CD4-positive, alpha-beta T cell treated with Interleukin-2 at 100 ng/mL for 4 hours (primary cell): ENCODE measurements at regions not wholly inside any gene's neighbourhood (a gene's known extent, or its start where the extent isn't known, plus 50 kb on each side); places are given as distances from the start of the nearest gene placed in this dataset.
"Not testable (repeated sequence)": the region's sequence is repeated elsewhere in the genome, so short reads cannot be mapped to it uniquely, and the experiment has no call there.

Experiments used
- DNase-seq: peaks from one replicate; pipeline ENCODE4 v3.0.0-alpha.2; 2020; ENCODE audit warnings: low spot score

DNA sequence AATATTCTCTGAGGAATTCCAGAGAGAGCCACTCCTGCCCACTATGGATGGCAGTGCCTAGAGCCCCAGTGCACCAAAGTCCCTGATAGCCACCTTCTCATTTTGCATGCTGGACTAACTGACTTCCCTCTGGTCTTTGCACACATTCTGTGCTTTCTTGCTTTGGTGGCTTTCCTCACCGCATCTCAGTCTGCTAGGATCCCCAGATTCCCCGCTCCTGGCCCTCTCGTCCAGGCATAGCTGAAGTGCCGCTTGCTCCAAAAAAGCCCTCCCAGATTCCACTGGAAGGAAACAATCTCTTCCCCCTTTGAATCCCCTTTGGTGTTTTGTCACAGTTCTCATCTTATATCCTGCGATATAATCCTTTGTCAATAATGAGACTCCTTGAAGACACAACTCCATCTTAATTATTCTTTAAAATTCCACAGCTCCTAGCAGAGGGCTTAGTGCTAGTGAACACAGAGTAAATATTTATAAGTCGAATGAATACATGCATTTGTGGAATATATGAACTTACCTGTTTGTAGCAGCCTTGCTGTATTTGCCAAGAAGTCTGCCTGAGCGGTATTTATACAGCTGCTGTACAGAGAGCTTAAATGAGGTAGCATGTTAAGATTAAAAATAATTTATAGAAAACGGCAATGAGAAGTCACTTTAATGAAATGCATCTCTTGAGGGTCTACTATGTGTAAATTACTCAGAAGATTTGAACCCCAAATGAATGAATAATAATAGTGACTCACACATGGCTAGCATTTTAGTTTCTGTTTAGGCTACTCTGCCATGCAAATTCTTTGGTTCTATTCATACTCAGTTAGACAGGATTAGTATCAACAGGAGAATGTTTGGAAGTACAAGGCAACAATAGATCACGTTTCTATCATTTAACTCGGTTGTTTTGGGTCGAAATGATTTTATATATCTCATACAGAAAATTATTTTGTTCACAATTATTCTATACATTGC, 421.9 kb upstream of the TENM3 start:
- DNase-seq: no peak

DNA sequence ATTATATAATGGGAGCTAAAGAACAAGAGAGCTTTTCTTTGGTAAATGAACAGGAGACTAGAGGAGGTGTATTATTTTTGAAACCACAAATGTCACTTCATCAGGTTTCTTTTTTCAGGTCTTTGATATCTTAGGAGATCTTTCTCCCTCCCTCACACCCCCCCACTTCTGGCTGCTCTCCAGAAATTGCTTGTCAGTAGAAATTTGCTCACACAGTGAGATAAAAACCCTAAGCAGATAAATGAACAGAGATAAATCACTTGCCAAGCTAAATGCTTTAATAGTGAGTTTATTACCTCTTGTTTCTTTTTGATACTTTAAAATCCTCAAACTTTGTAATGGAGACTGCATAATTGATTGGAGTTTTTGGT, 421.2 kb upstream of the TENM3 start:
- DNase-seq: no peak

DNA sequence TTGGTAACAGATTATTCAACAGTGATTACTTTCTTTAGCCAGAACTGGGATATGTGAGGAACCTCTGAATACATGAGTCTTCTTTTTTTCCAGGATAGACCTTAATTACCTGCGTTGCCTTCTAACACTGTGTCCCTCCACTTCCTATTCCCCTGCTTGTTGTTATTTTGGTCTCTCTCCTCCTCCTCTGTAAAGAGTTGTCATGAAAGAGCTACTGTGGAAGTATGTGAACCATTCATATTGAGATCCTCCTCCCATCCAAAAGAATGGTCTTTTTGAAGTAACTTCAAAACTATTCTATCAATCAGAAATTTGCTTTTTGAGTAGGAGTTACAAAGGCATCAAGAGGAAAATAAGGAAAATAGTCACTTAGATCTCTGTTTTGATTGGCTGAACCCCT, 420.0 kb upstream of the TENM3 start:
- no peak for DNase-seq

DNA sequence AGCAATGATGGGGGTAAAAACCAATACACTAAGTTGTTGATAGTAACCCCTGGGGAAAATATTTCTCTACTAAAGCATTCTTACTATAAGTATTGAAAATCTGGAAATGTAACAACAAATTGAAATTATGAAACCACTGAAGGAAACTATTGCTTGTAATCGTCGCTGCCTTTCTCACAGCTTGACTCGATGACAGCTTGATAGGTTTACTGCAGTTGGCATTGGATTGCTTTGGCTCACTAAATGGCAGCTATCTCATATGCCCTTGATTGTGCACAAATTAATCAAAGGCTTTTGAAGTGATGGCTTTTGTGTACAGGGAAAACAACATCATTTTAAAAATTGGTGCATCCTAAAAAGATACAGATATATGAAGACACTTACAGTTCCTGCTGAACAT, 419.6 kb upstream of the TENM3 start:
- no peak for DNase-seq

DNA sequence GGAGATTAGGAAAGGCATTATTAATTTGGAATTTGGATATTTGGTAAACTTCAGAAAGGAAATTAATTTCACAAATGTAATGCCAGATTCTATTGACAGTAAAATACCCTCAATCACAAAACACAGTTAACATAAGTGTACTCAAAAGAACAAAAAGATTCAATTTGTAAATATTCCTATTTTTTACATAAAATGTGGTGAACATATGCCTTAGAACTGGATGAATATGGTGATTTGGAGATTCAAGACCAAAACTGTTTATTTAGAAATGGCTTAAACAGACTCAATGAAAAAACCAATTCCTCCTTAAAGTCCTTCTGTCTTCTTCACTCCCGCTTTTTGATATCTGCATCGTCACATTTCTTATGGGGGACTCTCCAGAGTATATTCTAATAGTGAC, 417.6 kb upstream of the TENM3 start:
- DNase-seq: no peak

DNA sequence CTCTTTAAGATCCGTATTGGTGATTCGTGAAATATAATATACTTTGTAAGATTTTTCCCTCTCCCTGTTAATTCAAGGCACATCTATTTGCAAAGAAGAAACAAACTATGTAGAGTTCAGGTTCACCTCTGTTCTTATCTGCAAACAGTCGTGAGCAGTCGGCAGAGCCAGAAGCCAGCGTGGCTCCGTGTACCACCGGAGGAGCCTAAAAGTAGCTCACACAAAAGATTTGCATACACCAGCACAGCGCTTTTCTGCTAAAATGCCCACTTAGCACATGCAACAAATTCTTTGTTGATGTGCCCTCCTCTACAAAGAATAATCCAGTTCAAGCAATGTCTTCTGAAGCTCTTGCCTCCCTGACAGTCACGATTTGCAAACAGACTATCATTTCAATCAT, 416.0 kb upstream of the TENM3 start:
- no peak for DNase-seq

DNA sequence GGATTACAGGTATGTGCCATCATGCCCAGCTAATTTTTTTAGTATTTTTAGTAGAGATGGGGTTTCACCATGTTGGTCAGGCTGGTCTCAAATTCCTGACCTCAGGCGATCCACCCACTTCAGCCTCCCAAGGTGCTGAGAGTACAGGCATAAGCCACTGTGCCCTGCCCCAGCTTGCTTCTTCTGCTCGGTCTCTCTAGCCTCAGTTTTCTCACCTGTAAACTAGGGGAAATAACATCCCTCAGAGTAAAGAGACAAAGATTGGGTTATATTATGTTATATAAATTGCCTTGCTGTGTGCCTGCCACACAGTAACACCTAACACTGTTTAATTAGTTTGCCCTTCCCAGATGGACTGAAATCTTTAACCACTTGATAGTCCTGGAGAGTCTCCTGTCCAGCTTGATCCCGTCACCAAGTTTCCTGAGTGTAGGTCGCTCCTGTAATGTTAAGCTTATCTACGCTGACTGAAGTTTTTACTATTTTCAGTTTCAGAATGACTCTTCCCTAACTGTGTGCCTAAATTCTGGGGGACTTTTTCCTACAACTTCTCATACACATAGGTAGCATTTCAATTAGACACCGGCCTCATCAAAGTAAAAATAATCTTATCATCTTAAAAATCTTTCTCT, 412.7 kb upstream of the TENM3 start:
- DNase-seq: no peak

DNA sequence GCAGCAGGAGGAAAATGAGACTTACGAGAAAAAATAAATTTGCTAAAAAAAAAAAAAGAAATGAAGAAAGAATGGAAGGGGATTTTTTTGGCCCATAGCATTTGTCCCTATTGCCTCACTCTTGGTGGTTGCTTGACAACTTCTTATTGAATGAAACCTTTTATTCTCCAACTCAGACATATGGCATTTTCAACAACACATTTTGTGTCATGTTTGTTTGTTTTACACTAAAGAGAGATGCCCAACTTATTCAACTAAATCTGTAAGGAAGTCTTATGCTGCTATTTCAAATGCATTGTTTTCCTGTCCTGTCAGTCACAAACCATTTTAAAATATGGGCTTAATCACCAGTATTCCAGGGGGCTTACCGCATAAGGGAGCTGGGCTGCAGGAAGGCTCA, 409.1 kb upstream of the TENM3 start:
- no peak for DNase-seq

DNA sequence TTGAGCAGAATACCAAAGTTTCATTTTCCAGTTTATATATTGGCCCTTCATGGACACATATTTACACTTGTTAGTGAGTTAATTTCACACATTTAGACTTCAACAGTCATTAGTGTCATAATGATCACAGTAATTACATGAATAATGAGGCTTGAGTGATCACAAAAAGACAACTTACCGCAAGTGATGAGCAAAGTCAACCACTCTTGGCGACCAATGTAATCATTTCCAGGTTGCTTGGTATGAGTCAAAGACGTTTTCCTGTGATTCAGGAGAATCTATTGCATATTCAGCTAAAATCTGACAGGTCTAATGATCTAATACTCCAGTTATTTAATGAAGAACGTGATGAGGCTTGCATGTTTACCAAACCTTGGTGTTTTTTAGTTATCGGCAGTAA, 407.9 kb upstream of the TENM3 start:
- DNase-seq: no peak

DNA sequence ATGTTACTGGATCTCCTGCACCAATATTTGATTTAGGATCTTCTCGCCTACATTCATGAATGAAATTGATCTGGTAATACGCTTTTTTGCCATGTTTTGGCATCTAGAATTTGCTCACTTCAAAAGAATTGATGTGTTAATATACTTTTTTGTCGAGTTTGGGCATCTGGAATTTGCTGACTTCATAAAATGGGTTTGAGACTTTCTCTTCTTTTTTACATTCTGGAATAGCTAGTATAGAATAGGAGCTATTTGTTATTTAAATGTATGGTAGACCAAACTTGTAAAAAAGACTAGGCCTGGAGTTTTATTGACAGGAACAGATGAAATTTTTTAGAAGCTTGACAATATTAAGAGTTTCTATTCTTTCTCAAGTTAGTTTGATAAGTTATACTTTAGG, 404.9 kb upstream of the TENM3 start:
- DNase-seq: no peak

DNA sequence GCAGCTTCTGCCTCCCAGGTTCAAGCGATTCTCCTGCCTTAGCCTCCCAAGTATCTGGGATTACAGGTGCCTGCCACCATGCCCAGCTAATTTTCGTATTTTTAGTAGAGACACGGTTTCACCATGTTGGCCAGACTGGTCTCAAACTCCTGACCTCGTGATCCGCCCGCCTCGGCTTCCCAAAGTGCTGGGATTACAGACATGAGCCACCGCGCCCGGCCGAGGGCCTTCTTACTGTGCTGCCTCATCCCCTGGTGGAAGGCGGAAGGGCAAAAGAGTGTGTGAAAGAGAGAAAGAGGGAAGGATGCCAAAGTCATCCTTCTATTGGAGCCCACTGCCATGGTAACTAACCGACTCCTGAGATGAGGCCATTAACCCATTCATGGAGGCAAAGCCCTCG, 399.4 kb upstream of the TENM3 start:
- DNase-seq: not testable (repeated sequence)

DNA sequence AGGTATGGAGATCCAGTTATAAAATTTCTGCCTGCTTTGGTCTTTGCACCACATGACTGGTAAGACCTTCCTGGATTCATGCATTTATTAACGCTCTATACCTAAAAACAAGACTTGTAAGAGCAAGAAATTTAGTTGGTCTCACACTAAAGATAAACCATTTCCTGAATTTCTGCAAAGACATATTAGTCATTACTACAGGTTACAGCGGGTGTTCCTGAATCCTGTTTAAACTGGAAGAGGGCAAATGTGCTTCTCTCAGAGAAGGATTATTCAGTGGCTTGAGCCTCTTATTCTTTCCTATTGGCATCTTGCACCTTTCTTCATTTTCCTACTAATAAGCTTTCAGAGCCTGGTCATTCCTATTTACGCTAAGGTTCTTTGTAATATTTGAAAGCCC, 397.6 kb upstream of the TENM3 start:
- no peak for DNase-seq

DNA sequence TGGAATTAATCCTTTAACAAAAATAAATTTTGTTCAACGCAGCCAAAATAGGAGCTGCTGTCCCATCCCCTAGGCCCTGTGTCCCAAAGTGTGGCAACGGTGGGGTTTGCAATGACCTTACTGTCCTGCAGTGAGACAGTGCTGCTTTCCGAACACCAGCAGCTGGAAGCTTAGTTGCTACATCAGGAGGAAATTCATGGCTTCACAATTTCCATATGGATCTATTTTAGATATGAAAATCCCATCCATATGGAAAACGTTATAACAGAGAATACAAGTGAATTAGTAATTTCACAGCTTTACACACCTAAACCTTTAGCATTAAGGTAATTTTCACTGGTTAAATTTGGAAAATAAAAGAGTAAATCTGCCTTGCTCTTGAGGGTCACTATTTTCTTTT, 396.3 kb upstream of the TENM3 start:
- no peak for DNase-seq

DNA sequence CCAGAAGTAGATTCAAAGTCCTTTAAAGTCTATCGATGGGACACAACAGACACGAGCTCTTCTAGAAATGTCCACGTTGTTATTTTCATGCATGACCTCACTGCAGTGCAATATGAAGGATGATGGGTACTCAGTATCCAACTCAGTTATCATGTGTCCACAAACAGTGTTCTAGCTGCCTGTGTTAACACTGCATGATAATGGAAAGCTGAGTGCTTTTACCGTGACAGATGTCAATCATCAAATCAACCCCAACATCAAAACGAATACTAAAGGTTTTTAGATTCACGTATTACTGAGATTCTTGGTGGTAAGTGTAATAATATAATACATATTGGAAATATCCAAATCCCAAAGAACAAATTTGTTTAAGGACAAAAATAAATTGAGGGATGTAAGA, 394.8 kb upstream of the TENM3 start:
- no peak for DNase-seq

DNA sequence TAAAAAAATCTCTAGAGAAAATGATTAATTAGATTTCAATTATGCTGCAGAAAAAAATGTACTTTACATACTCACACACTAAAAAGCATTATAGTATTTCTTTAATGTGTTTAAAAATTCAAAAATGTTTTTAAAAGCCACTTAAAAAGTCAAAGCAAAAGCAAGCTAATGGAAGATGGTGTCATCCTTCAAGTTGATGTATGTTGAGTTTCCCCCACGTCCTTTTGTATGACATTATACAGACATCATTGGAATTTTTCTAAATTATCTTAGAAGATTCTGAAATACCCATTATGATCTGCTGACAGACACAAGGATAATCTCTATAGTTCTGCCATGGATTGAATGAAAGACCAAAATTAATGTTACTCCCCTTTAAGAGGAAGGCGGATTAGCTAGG, 393.7 kb upstream of the TENM3 start:
- DNase-seq: no peak

DNA sequence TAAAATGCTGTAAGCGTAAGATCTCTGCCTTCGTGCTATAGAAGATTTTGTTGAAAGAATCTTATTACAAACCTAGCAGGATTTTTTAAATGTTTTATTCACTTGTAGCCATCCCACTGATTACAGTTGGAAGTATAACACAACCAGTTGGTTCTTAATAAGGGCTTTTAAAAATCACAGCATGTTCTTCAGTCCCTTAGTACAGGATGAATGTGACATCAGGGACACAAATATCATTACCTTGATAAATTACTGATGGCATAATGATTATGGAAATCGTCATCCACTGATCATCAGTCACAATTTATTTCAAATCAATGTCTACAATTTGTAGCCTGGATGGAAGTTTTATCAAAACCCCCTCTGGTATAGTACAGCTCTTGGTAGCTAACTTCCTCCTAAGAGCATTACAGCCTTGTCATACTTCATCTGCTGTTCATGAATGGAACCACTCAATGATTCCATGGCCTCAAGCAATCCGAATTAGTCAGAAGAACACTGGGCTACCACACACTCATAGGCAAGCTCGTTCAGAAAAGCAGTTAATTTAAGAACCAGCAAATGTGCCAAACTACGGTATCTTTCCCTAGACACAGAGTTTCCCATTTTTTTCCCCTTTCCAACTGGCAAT, 389.2 kb upstream of the TENM3 start:
- DNase-seq: no peak

DNA sequence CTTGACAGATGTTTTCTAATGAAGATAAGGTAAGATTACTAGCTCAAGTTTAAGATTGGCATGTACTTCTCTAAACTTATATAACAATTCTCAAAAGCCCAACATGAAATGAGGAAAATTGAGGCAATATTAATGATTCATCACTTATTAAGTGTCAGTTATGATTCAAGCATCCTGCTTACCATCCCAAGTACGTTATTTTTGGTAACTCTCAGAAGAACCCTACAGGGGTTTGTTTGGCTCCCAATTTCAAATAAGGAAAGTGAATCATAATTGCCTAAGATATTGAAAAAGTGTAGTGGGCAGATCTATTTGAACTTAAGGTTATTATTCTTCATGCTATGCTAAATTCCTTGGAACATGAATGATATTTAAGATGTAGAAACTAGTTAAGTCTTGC, 387.9 kb upstream of the TENM3 start:
- DNase-seq: no peak

DNA sequence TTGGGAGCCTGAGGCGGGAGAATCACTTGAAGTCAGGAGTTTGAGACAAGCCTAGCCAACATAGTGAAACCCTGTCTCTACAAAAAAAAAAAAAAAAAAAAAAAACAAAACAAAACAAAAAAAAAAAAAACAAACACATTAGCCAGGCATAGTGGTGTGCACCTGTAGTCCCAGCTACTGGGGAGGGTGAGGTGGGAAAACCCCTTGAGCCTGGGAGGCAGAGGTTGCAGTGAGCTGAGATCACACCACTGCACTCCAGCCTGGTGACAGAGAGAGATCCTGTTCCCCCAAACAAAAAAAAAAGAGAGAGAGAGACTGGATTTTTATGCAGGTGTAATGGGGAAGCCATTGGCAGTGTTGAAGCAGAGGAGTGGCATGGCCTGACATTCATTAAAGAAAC, 385.7 kb upstream of the TENM3 start:
- not testable (repeated sequence) for DNase-seq

DNA sequence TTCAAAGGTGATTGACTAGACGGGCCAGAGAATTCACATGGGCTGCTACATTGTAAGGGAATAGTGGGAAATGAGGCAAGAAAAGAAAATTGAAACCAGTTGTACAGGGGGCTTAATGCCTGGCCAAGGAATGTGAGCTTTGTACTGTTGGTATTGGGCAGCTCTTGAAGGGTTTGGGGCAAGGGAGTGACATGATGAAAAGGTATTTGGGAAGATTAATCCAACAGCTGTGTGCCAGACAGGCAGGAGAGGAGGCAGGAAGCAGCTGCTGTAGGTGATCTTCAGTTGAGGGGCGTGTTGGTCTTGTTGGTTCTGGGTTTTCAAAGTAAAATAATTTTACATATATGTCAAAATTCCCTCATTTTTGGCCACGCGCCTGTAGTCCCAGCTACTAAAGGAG, 384.5 kb upstream of the TENM3 start:
- DNase-seq: no peak

DNA sequence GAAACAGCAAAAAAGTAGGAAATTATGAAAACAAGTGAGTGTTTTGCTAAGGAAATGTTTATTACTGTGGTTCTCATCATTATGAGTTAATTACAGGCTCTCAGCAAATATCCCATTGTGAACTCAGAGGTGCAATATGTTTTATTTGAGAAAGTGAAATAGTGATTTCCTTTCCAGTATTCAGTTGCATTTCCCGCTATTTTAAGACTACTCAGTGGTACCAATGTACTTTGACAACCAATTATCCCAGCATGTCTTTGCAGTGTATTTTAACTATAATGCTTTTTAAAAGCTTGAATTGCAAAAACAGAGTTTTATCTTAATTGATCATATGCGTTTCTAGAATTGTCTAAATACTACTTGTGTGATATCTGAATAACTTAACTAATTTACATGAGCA, 383.8 kb upstream of the TENM3 start:
- DNase-seq: no peak

DNA sequence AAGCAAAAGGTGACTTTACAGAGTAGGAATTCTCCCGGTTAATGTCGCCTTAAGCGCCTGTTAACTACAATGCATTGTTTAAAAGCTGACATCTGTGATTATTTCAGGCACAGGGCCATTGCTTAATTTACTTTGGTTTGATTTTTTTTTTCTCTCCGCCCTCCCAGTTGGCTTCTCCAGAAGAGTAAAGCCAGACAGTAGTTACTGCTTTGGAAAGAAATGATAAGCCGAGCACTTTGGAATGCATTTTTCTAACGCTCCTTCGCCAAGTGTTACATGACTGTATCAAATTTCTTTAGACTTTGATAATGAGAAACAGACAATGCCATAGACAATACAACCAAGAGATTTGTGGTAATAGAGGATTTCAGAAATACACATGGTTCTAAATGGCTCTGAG, 383.0 kb upstream of the TENM3 start:
- DNase-seq: no peak

DNA sequence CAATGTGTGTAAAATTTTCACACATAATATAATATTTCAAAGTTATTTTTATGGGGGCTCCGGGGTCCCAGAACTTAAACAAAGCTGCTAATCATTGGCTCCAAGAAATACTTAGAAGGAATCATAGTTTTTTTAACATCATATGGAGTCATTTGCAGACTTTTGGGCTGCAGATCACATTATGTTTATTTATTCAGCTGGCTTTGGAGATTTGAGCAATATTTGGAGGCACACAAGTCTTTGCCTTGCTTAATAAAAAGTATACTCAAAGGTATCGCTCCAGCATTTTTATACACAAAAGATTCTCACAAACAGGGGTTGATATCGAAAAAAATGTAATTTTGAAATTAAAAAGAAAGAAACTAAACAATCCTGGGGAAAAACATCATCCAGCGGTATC, 382.5 kb upstream of the TENM3 start:
- DNase-seq: no peak

DNA sequence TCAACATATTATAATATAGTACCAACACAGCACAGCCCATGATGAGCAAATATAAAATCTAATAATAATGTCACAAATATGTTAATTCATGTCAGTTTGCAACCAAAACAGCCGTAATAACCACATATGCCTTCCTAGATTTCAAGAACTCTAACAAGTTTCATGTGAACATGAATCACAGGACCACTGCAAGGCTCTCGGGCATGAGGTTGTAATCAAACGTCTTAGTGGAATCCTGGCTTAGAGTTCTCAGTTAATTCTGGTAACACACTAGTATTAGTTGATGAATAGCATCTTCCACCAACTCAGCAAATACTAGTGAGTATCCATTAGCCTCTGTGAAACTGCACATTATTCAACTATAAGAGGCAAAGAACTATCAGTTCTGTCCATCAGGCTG, 379.3 kb upstream of the TENM3 start:
- no peak for DNase-seq
